ENCODE measurements at regions not wholly inside any gene's neighbourhood (a gene's known extent, or its start where the extent isn't known, plus 50 kb on each side); places are given as distances from the start of the nearest gene placed in this dataset.

DNA sequence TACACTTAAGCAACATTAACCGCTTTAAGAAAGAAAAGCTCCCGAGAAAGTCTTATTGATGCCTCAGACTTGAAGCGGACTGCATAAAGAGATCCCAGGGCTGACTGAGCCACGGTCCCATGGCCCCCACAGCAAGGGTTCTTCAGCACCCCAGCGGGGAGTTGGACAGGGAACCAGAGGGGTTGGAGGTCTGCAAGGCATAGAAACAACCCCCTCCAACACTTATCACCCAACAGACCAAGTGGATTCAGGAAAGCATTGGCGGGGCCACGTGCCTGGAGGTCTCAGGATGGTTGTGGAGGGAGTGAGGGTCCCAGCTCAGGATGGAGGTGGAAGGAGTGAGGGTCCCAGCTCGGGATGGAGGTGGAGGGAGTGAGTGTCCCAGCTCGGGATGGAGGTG is 143.7 kb upstream of the IRX2 start:
- Histone ChIP-seq H3K9me3 (ENCODE audit: severe bottlenecking) (peaks cover 5% of the 10 kb centered on the region), H3K36me3 (ENCODE audit: low read depth) (no peaks in the 10 kb centered on the region), H3K27ac (ENCODE audit: poor library complexity, severe bottlenecking) (no peak overlapping the region), H3K4me1 (ENCODE audit: insufficient read depth, poor library complexity, severe bottlenecking) (no peaks in the 10 kb centered on the region), H3K4me3 (ENCODE audit: severe bottlenecking) (no peak overlapping the region), H3K27me3 (ENCODE audit: insufficient read depth, poor library complexity, severe bottlenecking) (no peaks in the 10 kb centered on the region)
- no peak for DNase-seq (ENCODE audit: low spot score)
- ATAC-seq (ENCODE audit: low read depth) = no peak
- TF ChIP-seq, protein P1, sequence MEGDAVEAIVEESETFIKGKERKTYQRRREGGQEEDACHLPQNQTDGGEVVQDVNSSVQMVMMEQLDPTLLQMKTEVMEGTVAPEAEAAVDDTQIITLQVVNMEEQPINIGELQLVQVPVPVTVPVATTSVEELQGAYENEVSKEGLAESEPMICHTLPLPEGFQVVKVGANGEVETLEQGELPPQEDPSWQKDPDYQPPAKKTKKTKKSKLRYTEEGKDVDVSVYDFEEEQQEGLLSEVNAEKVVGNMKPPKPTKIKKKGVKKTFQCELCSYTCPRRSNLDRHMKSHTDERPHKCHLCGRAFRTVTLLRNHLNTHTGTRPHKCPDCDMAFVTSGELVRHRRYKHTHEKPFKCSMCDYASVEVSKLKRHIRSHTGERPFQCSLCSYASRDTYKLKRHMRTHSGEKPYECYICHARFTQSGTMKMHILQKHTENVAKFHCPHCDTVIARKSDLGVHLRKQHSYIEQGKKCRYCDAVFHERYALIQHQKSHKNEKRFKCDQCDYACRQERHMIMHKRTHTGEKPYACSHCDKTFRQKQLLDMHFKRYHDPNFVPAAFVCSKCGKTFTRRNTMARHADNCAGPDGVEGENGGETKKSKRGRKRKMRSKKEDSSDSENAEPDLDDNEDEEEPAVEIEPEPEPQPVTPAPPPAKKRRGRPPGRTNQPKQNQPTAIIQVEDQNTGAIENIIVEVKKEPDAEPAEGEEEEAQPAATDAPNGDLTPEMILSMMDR (IDR thresholded peaks at IDR 0.05; ENCODE audit: poor library complexity, severe bottlenecking) = no peak

DNA sequence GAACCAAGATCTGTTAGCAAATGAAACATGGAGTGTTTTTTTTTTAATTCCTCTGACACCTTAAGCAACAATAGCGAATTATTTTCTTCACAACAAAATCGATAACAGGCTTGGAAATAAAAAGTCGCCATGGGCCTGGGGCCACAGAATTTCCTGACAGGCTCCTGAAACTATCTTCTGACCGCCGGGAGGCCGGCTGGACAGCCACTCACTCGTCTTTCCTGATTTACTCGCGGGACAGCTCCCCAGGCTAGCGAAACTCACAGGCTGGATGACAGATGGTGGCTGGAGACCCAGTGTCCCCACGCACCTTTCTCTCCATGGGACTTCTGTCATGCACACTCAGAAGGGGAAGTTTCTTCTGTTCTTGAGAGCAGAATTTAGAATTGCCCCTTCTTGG is 143.3 kb upstream of the IRX2 start:
- Histone ChIP-seq H3K27ac (ENCODE audit: poor library complexity, severe bottlenecking) (no peak overlapping the region), H3K4me3 (ENCODE audit: severe bottlenecking) (no peak overlapping the region), H3K9me3 (ENCODE audit: severe bottlenecking) (peaks cover 5% of the 10 kb centered on the region), H3K36me3 (ENCODE audit: low read depth) (no peaks in the 10 kb centered on the region), H3K4me1 (ENCODE audit: insufficient read depth, poor library complexity, severe bottlenecking) (no peaks in the 10 kb centered on the region), H3K27me3 (ENCODE audit: insufficient read depth, poor library complexity, severe bottlenecking) (no peaks in the 10 kb centered on the region)
- ATAC-seq (ENCODE audit: low read depth) (no peak), DNase-seq (ENCODE audit: low spot score) (no peak)
- TF ChIP-seq, protein P1 (IDR thresholded peaks at IDR 0.05; ENCODE audit: poor library complexity, severe bottlenecking) = no peak

DNA sequence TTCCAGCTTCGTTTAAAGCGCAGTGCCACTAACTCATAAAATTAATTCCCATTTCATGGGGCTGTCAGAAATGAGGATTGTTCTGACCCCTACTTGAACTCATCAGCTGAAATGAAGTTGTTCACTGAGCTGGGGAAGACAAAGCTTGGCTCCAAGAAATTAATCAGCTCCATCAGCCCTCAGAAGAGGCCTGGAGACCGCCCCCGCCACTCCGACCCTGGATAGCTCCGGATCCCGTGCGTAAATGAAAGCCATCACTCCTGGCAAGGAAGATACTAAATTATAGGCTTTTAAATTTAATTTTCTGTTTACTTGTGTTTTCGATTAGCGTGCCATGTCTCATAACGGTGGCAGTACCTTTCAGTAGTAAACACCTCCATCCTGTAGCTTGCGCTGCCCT is 142.8 kb upstream of the IRX2 start:
- no peaks in the 10 kb centered on the region for H3K27me3 ChIP-seq (ENCODE audit: insufficient read depth, poor library complexity, severe bottlenecking)
- ATAC-seq (ENCODE audit: low read depth) (no peak), DNase-seq (ENCODE audit: low spot score) (no peak)

DNA sequence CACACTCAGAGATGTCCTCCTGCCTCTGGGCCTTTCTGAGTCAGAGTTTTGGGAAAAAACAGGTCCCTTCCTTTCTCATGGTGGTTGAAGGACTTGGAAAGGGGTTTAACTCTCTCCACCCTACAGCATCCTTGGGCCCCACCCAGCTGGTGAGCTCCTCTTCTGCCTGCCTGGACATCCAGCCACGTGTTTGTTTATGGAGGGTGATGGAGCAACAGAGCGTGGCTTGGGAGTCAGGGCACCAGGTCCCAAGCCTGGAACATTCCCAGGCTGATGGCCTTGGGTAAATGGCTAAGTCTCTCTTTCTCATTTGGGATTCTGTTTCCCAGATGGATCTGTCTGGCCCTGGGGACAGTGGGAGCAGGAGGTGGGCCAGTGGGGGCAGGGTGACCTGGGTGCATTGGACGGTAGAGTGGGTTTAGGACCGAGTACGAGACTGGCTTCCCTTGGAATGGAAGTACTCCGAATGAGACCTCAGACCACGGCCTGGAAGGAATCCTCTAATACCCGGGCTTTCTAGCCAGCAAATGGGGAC is 141.1 kb upstream of the IRX2 start:
- ATAC-seq (ENCODE audit: low read depth) (no peak), DNase-seq (ENCODE audit: low spot score) (no peak)
- Histone ChIP-seq H3K27ac (ENCODE audit: poor library complexity, severe bottlenecking) (no peak overlapping the region), H3K9me3 (ENCODE audit: severe bottlenecking) (peaks cover 2% of the 10 kb centered on the region), H3K4me1 (ENCODE audit: insufficient read depth, poor library complexity, severe bottlenecking) (no peaks in the 10 kb centered on the region), H3K27me3 (ENCODE audit: insufficient read depth, poor library complexity, severe bottlenecking) (no peaks in the 10 kb centered on the region), H3K36me3 (ENCODE audit: low read depth) (no peaks in the 10 kb centered on the region), H3K4me3 (ENCODE audit: severe bottlenecking) (no peak overlapping the region)
- TF ChIP-seq, protein P1 (IDR thresholded peaks at IDR 0.05; ENCODE audit: poor library complexity, severe bottlenecking) = no peak

More for the DNA sequence above, 142.8 kb upstream of the IRX2 start:
- Histone ChIP-seq H3K27ac (ENCODE audit: poor library complexity, severe bottlenecking) (no peak overlapping the region), H3K36me3 (ENCODE audit: low read depth) (no peaks in the 10 kb centered on the region), H3K4me1 (ENCODE audit: insufficient read depth, poor library complexity, severe bottlenecking) (no peaks in the 10 kb centered on the region), H3K9me3 (ENCODE audit: severe bottlenecking) (peaks cover 2% of the 10 kb centered on the region), H3K4me3 (ENCODE audit: severe bottlenecking) (no peak overlapping the region)
- TF ChIP-seq, protein P1 (IDR thresholded peaks at IDR 0.05; ENCODE audit: poor library complexity, severe bottlenecking) = no peak

DNA sequence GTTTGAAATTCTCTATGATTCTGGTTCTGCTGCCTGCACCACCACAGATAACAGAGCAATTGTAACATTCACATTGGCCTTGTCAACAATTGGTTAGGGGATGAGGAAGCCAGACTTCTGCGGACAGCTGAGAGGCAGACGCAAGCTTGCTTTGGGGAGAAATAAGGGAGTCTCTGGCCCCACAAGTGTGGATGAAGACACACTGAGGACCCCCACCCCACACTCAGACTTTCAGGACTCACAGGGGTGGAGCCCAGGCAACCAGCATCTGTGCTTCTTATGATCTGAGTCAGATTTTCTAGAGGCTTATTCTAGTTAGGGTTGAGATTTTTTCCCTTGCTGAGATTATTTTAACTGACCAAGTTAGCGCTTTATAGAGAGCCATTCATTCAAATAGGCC is 140.3 kb upstream of the IRX2 start:
- H3K4me1 ChIP-seq (ENCODE audit: insufficient read depth, poor library complexity, severe bottlenecking) = no peaks in the 10 kb centered on the region

More for the DNA sequence above, 140.3 kb upstream of the IRX2 start:
- no peak overlapping the region for H3K4me3 ChIP-seq (ENCODE audit: severe bottlenecking)
- no peaks in the 10 kb centered on the region for H3K27me3 ChIP-seq (ENCODE audit: insufficient read depth, poor library complexity, severe bottlenecking)
- TF ChIP-seq, protein P1 (IDR thresholded peaks at IDR 0.05; ENCODE audit: poor library complexity, severe bottlenecking) = no peak
- H3K27ac ChIP-seq (ENCODE audit: poor library complexity, severe bottlenecking) = no peak overlapping the region
- peaks cover 2% of the 10 kb centered on the region for H3K9me3 ChIP-seq (ENCODE audit: severe bottlenecking)
- H3K36me3 ChIP-seq (ENCODE audit: low read depth) = no peaks in the 10 kb centered on the region
- no peak for DNase-seq (ENCODE audit: low spot score)
- no peak for ATAC-seq (ENCODE audit: low read depth)

All from RWPE2 (cell line).